ENCODE measurements at regions not wholly inside any gene's neighbourhood (a gene's known extent, or its start where the extent isn't known, plus 50 kb on each side); places are given as distances from the start of the nearest gene placed in this dataset.

DNA sequence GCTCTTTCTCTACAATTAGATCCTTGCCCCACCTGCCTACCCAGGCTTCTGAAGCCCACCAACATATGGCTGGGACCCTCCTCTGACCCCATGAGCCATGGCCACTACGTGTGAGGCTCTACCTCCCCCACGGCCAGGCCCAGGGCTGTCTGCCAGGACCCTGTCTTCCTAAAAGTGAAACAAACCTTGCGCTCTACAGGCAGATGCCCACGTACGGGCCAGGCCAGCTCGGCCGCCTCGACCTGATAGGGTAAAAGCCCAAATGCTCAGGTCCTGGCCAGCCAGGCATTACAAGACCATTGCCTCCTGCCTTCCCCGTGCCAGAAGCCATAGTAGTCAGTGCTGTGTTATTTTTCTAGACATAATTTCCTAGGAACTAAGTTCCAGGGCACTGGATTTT, 1496.4 kb downstream of the BRD1 start:
- TF ChIP-seq, protein P1, sequence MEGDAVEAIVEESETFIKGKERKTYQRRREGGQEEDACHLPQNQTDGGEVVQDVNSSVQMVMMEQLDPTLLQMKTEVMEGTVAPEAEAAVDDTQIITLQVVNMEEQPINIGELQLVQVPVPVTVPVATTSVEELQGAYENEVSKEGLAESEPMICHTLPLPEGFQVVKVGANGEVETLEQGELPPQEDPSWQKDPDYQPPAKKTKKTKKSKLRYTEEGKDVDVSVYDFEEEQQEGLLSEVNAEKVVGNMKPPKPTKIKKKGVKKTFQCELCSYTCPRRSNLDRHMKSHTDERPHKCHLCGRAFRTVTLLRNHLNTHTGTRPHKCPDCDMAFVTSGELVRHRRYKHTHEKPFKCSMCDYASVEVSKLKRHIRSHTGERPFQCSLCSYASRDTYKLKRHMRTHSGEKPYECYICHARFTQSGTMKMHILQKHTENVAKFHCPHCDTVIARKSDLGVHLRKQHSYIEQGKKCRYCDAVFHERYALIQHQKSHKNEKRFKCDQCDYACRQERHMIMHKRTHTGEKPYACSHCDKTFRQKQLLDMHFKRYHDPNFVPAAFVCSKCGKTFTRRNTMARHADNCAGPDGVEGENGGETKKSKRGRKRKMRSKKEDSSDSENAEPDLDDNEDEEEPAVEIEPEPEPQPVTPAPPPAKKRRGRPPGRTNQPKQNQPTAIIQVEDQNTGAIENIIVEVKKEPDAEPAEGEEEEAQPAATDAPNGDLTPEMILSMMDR (IDR thresholded peaks at IDR 0.05) = no peak
- no peak for ATAC-seq (ENCODE audit: low FRiP score)
- DNase-seq (ENCODE audit: low spot score) = no peak

DNA sequence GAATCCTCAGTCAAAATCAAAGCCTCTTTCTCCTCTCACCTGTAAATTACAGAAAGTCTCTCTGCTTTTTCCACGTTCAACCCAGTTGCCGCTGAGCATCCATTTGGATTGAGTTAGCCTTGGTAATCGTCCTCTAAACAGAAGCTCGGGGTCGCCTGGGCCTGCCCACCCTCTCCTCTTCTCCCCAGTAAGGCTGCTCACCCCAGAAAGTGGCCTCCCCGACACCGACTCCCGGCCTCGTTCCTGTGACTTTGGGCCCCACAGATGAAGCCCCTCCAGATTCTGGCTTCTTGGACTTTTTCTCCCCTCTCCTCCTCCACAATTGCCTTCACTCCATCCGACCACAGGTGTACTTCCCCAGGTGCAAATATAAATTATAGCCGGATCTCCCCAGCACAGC, 1500.0 kb downstream of the BRD1 start:
- TF ChIP-seq, protein P1 (IDR thresholded peaks at IDR 0.05) = no peak
- ATAC-seq (ENCODE audit: low FRiP score) (no peak), DNase-seq (ENCODE audit: low spot score) (no peak)

DNA sequence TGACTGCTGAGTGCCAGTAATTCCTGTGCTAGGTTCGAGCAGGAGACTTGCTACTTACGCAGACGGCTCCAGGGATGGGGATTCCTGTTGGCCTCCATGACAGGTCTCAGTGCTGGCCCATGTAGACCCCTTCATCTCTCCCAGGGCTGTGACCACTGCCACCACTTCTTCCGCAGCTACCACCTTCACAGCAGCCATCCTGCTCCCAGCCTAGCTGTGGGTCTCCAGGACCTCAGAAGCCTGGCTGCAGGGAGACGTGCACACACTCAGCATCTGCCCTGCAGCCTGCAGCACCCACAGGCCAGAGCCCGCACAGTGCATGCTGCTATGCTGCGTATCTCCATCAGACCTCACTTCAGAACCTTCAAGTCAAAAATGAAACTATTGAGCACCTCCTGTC, 1503.9 kb downstream of the BRD1 start:
- DNase-seq (ENCODE audit: low spot score) = no peak

DNA sequence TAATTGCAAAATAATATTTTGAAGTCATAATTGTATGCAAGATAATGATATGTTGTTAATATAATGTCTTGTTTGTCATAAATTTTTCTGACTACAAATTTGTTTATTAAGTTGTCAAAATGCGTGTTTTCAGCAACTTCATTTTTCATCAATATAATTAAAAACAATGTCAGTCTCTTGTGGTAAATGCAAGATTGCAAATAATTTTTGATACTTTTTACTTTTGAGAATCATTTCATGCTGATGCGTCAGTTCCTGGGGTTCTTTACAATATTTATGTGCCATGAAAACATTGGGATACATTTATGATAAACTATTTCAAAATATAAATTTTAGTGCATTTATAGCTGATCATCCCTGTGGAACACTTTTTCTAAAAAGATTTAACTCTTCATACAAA, 1504.8 kb downstream of the BRD1 start:
- TF ChIP-seq, protein P1 (IDR thresholded peaks at IDR 0.05) = no peak
- ATAC-seq (ENCODE audit: low FRiP score) = no peak

More for the DNA sequence above, 1503.9 kb downstream of the BRD1 start:
- ATAC-seq (ENCODE audit: low FRiP score) = no peak
- TF ChIP-seq, protein P1 (IDR thresholded peaks at IDR 0.05) = no peak

DNA sequence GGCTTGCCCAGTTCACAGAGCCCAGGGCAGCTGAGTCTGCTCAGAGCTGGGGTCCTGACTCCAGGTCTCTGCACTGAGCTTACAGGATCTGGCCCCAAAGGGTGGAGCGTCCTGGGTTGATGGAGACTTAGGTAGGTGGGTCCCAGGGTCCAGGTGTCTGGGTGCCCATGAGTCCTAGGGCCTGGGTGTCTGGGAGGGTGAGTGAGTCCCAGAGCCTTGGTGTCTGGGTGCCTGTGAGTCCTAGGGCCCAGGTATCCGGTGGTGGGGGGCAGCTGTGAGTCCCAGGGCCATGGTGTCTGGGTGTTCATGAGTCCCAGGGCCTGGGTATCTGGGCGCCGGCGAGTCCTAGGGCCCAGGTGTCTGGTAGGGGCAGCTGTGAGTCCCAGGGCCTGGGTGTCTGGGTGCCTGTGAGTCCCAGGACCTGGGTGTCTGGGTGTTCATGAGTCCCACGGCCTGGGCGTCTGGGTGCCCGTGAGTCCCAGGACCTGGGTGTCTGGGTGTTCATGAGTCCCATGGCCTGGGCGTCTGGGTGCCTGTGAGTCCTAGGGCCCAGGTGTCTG, 1505.6 kb downstream of the BRD1 start:
- TF ChIP-seq, protein P1 (IDR thresholded peaks at IDR 0.05) = no peak
- no peak for ATAC-seq (ENCODE audit: low FRiP score)
- no peak for DNase-seq (ENCODE audit: low spot score)

More for the DNA sequence above, 1504.8 kb downstream of the BRD1 start:
- DNase-seq (ENCODE audit: low spot score) = no peak

DNA sequence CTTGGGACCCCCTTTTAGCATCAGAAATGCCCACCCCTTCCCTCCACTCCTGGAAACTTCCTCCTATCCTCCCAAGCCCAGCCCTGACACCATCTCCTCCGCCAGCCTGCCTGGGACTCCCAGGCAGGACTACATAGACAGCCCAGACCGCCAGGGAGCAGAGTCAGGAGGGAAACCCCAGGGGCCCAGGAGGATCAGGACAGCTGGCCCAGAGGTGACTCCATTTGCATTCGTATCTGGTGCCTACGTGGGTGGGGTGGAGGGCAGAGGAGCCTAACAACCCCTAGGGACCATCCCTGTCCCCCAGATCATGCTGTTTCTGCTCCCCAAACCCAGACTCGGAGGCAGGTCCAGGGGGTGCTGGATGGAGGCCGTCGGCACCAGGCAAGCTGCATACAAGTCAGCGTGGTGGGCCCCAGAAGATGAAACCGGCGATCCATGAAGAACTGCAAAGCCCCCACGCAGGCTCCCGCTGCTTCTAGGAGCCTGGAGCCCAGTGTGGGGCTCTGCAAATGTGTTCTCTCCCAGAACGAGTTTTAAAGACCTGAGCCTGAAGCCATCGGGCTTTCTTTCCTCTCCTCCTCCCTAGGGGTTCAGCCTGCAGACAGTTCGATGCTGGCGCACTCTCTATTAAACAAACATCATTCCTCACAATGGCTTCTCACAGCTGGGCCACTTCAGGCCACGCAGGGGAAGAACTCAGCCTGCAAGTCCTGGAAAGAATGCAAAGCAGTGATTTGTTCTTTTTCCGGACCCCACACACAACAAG, 1506.8 kb downstream of the BRD1 start:
- DNase-seq (ENCODE audit: low spot score) = no peak
- TF ChIP-seq, protein P1 (IDR thresholded peaks at IDR 0.05) = no peak
- ATAC-seq (ENCODE audit: low FRiP score) = no peak

Data from omental fat pad (tissue), 3 donors.